ENCODE measurements at regions not wholly inside any gene's neighbourhood (a gene's known extent, or its start where the extent isn't known, plus 50 kb on each side); places are given as distances from the start of the nearest gene placed in this dataset.
A peak's percentile ranks its signal among the peaks of the same experiment; 100 is the strongest.

- Mint-ChIP-seq H3K4me3 (no peak overlapping the region), H3K27ac (no peak overlapping the region), H3K27me3 (ENCODE audit: insufficient read depth) (peaks cover 3% of the 10 kb centered on the region), H3K36me3 (ENCODE audit: low read depth) (no peaks in the 10 kb centered on the region), H3K4me1 (peaks cover 2% of the 10 kb centered on the region), H3K9me3 (peaks cover 3% of the 10 kb centered on the region)
- Histone ChIP-seq H3K9ac (ENCODE audit: extremely low read depth, low read length, poor library complexity, severe bottlenecking) (no peak overlapping the region), H3K9me3 (ENCODE audit: control insufficient read depth, low read length) (no peaks in the 10 kb centered on the region), H3K27ac (ENCODE audit: low read depth, low read length) (no peak overlapping the region), H3K36me3 (ENCODE audit: control insufficient read depth, insufficient read depth, low read length) (no peaks in the 10 kb centered on the region), H3K4me1 (ENCODE audit: control insufficient read depth, insufficient read depth, low read length) (no peaks in the 10 kb centered on the region), H3K4me3 (ENCODE audit: low read length) (no peak overlapping the region), H3K27me3 (ENCODE audit: control insufficient read depth, insufficient read depth, low read length, poor library complexity, severe bottlenecking) (no peaks in the 10 kb centered on the region)
- 90 to 92% methylated on average over 6 to 8 of the region's 8 CpGs for WGBS, 2 experiments (ENCODE audit: insufficient coverage in 1 of 2, insufficient read length in 1 of 2)
- TF ChIP-seq CTCF (conservative IDR thresholded peaks at IDR 0.05): peak; percentile 54
- no peak for DNase-seq
Observed at GRCh38 chr13:21767032-21767431, 96.2 kb downstream of the FGF9 start.

- H3K4me3 ChIP-seq (ENCODE audit: low read length): no peak overlapping the region
- no peaks in the 10 kb centered on the region for H3K27me3 ChIP-seq (ENCODE audit: control insufficient read depth, insufficient read depth, low read length, poor library complexity, severe bottlenecking)
- no peaks in the 10 kb centered on the region for H3K36me3 ChIP-seq (ENCODE audit: control insufficient read depth, insufficient read depth, low read length)
- no peak overlapping the region for H3K27ac Mint-ChIP-seq
- H3K27ac ChIP-seq (ENCODE audit: low read depth, low read length): no peak overlapping the region
- no peak for TF ChIP-seq CTCF (conservative IDR thresholded peaks at IDR 0.05)
- no peak overlapping the region for H3K4me3 Mint-ChIP-seq
- H3K36me3 Mint-ChIP-seq (ENCODE audit: low read depth): no peaks in the 10 kb centered on the region
- DNase-seq: no peak
- H3K27me3 Mint-ChIP-seq (ENCODE audit: insufficient read depth): peaks cover 3% of the 10 kb centered on the region
- no peaks in the 10 kb centered on the region for H3K4me1 Mint-ChIP-seq
- no peaks in the 10 kb centered on the region for H3K9me3 ChIP-seq (ENCODE audit: control insufficient read depth, low read length)
- H3K9me3 Mint-ChIP-seq: peaks cover 6% of the 10 kb centered on the region
- H3K4me1 ChIP-seq (ENCODE audit: control insufficient read depth, insufficient read depth, low read length): no peaks in the 10 kb centered on the region
- 82 to 83% methylated on average over 1 of the region's 1 CpG for WGBS, 2 experiments (ENCODE audit: insufficient coverage in 1 of 2, insufficient read length in 1 of 2)
- H3K9ac ChIP-seq (ENCODE audit: extremely low read depth, low read length, poor library complexity, severe bottlenecking): no peak overlapping the region
Observed at GRCh38 chr13:21771075-21771474, 100.2 kb downstream of the FGF9 start.

GRCh38 chr13:21777166-21777565, 106.3 kb downstream of the FGF9 start:
- Mint-ChIP-seq H3K36me3 (ENCODE audit: low read depth) (no peaks in the 10 kb centered on the region), H3K4me3 (no peak overlapping the region), H3K27me3 (ENCODE audit: insufficient read depth) (no peaks in the 10 kb centered on the region), H3K4me1 (no peaks in the 10 kb centered on the region), H3K27ac (no peak overlapping the region), H3K9me3 (peaks cover 3% of the 10 kb centered on the region)
- H3K9ac ChIP-seq (ENCODE audit: extremely low read depth, low read length, poor library complexity, severe bottlenecking): no peak overlapping the region
- WGBS, 2 experiments (ENCODE audit: insufficient coverage in 1 of 2, insufficient read length in 1 of 2): 92% methylated on average over 1 of the region's 1 CpG; no CpG with 5 or more reads in 1 of the 2 experiments
- TF ChIP-seq CTCF (conservative IDR thresholded peaks at IDR 0.05): no peak
- no peaks in the 10 kb centered on the region for H3K9me3 ChIP-seq (ENCODE audit: control insufficient read depth, low read length)
- H3K36me3 ChIP-seq (ENCODE audit: control insufficient read depth, insufficient read depth, low read length): no peaks in the 10 kb centered on the region
- no peak for DNase-seq
- H3K4me3 ChIP-seq (ENCODE audit: low read length): no peak overlapping the region
- H3K27ac ChIP-seq (ENCODE audit: low read depth, low read length): no peak overlapping the region
- no peaks in the 10 kb centered on the region for H3K4me1 ChIP-seq (ENCODE audit: control insufficient read depth, insufficient read depth, low read length)
- H3K27me3 ChIP-seq (ENCODE audit: control insufficient read depth, insufficient read depth, low read length, poor library complexity, severe bottlenecking): no peaks in the 10 kb centered on the region
